GM23338 (cell line): ENCODE measurements at regions not wholly inside any gene's neighbourhood (a gene's known extent, or its start where the extent isn't known, plus 50 kb on each side); places are given as distances from the start of the nearest gene placed in this dataset.

Source experiments
- ATAC-seq: fragments of 200-7000 bp; cut with Tn5 transposase; 3 replicates; pipeline ENCODE4 v1.9.1; 2020
- DNase-seq: peaks from one replicate; pipeline ENCODE4 v3.0.0-alpha.2; 2015; ENCODE audit warnings: low spot score
- H2AFZ ChIP-seq: fragments of 200-600 bp; sonication (generic); 2 replicates; pipeline ENCODE4 v1.8.0; 2016; ENCODE audit warnings: antibody characterized with exemption, mild to moderate bottlenecking, moderate library complexity
- H3F3A ChIP-seq: fragments of 200-600 bp; sonication (generic); replicated peaks from 2 replicates; pipeline ENCODE4 v1.8.0; 2017; ENCODE audit warnings: antibody characterized with exemption, mixed run types, low read depth
- H3K27ac ChIP-seq: fragments of 200-600 bp; sonication (generic); 2 replicates; pipeline ENCODE4 v1.6.1; 2016; ENCODE audit warnings: low read depth
- H3K27me3 ChIP-seq: fragments of 200-600 bp; sonication (generic); 2 replicates; pipeline ENCODE4 v1.8.0; 2016; ENCODE audit warnings: mild to moderate bottlenecking, mixed run types, moderate library complexity; ENCODE audit not compliant: insufficient read depth
- H3K36me3 ChIP-seq: fragments of 200-600 bp; sonication (generic); 2 replicates; pipeline ENCODE4 v1.8.0; 2016; ENCODE audit warnings: mild to moderate bottlenecking; ENCODE audit not compliant: insufficient read depth
- H3K4me1 ChIP-seq: fragments of 200-600 bp; sonication (generic); 2 replicates; pipeline ENCODE4 v1.8.0; 2016; ENCODE audit warnings: mild to moderate bottlenecking, moderate library complexity; ENCODE audit not compliant: insufficient read depth
- H3K4me2 ChIP-seq: fragments of 200-600 bp; sonication (generic); 2 replicates; pipeline ENCODE4 v1.7.1; 2017; ENCODE audit warnings: mixed run types
- H3K4me3 ChIP-seq: fragments of 200-600 bp; sonication (generic); 2 replicates; pipeline ENCODE4 v1.6.1; 2016; ENCODE audit warnings: mixed run types
- H3K79me2 ChIP-seq: fragments of 200-600 bp; sonication (generic); replicated peaks from 2 replicates; pipeline ENCODE4 v1.8.0; 2017; ENCODE audit warnings: mild to moderate bottlenecking; ENCODE audit not compliant: insufficient read depth
- H3K9me2 ChIP-seq: fragments of 200-600 bp; sonication (generic); 2 replicates; pipeline ENCODE4 v1.8.0; 2017; ENCODE audit not compliant: insufficient read depth
- H4K20me1 ChIP-seq: fragments of 200-600 bp; sonication (generic); replicated peaks from 2 replicates; pipeline ENCODE4 v1.8.0; 2017; ENCODE audit warnings: mild to moderate bottlenecking; ENCODE audit not compliant: insufficient read depth
- H3K27ac Mint-ChIP-seq: 2 replicates; pipeline ENCODE4 v1.8.0; 2020; ENCODE audit warnings: inconsistent platforms, mild to moderate bottlenecking, moderate library complexity, mixed read lengths
- H3K27me3 Mint-ChIP-seq: 3 replicates; pipeline ENCODE4 v1.8.0; 2022; ENCODE audit warnings: low read depth, mild to moderate bottlenecking, moderate library complexity, mixed read lengths, inconsistent platforms; ENCODE audit not compliant: insufficient read depth, poor library complexity
- H3K36me3 Mint-ChIP-seq: 3 replicates; pipeline ENCODE4 v1.8.0; 2021; ENCODE audit warnings: low read depth, mild to moderate bottlenecking, inconsistent platforms, moderate library complexity, mixed read lengths
- H3K4me1 Mint-ChIP-seq: 3 replicates; pipeline ENCODE4 v1.8.0; 2020; ENCODE audit warnings: mild to moderate bottlenecking, inconsistent platforms, mixed read lengths
- H3K4me3 Mint-ChIP-seq: 3 replicates; pipeline ENCODE4 v1.8.0; 2021; ENCODE audit warnings: moderate library complexity, mild to moderate bottlenecking, inconsistent platforms, mixed read lengths
- H3K9me3 Mint-ChIP-seq: 3 replicates; pipeline ENCODE4 v1.8.0; 2020; ENCODE audit warnings: moderate library complexity, mild to moderate bottlenecking, inconsistent platforms, mixed read lengths
- CREB1 ChIP-seq: fragments of 250-450 bp; sonication (Bioruptor Pico); IDR thresholded peaks from 2 replicates; pipeline ENCODE4 v1.5.0; 2020; ENCODE audit warnings: low read depth, mild to moderate bottlenecking, moderate library complexity
- ETS1 ChIP-seq: IDR thresholded peaks from 2 replicates; pipeline ENCODE4 v1.6.1; 2016; ENCODE audit warnings: antibody characterized with exemption
- NANOG ChIP-seq: IDR thresholded peaks from 2 replicates; pipeline ENCODE4 v1.6.1; 2016; ENCODE audit warnings: antibody characterized with exemption, borderline replicate concordance
- STAT1 ChIP-seq: IDR thresholded peaks from one replicate; pipeline ENCODE4 v1.6.1; 2016; ENCODE audit warnings: antibody characterized with exemption; ENCODE audit not compliant: unreplicated experiment
- ZNF114 ChIP-seq: fragments of 250-450 bp; sonication (Bioruptor Pico); IDR thresholded peaks from 2 replicates; pipeline ENCODE4 v1.5.0; 2020; ENCODE audit warnings: mild to moderate bottlenecking, moderate library complexity
- ZNF331 ChIP-seq: fragments of 250-450 bp; sonication (Bioruptor Pico); IDR thresholded peaks from 2 replicates; pipeline ENCODE4 v1.5.0; 2020; ENCODE audit warnings: low read depth, mild to moderate bottlenecking, moderate library complexity
- TF ChIP-seq, protein P1 (sequence below): IDR thresholded peaks from one replicate; pipeline ENCODE4 v1.6.1; 2018; ENCODE audit warnings: antibody characterized with exemption; ENCODE audit not compliant: unreplicated experiment

DNA sequence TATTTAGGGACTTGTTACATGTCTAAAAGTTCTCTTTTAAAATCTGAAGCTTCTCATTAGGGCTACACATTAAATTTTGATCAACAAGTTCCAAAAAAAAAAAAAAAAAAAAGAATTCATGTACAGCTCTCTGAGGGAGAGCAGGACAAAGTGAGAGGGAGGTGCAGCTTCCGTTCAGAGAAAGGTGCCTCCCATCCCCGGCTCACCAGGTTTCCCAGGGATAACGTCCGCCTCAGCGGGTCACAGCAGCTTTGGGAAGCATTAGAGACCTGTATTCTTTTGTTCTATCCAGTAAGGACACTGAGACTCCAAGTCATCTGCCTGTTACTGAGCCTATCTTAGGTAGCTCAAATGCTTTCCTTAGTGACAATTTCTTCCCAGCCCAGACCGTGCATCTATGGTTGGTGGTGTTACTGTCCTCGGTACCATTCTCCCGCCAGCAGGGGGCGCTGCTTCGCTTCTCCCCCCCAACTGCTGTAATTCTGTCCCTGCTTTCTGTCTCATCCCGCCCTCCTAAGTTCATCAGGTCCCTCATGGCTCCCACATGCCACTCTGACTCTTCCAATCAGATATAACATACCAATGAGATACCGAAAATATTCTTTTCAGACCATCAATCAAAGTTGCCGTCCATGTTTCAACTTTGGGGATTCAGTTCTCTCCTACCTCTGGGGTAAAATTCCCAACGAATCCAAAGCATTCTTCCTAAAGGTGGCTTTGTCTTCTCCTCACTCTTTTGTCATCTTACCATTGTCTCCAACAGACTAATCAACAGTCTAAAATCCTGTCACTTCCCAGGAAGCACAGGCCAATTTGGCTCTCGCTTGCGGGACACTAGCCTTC, 466.5 kb downstream of the METTL4 start (continued):
- no peak for TF ChIP-seq ETS1

DNA sequence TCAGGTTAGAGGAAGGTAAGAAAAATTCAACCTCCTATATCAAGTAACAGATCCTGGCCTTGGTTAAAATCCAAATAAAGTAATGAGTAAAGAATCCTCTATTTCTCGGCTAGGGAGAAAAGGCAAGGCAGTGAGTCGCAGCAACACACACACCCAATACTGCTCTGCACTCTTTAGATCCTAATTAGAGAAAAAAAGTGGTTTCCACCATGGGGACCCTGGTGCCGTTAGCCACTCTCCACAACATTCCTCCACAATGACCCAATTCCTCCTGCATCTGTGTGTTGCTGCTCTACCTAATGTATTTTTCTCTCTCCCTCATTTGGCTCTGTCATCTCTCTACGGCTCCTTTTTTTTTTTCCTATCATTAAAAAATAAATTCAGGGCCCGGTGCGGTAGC, 462.7 kb downstream of the METTL4 start:
- no peak overlapping the region for H3K4me2 ChIP-seq
- H3K36me3 ChIP-seq: no peaks in the 10 kb centered on the region
- Mint-ChIP-seq H3K27me3 (no peaks in the 10 kb centered on the region), H3K4me3 (no peak overlapping the region), H3K9me3 (no peaks in the 10 kb centered on the region), H3K36me3 (no peaks in the 10 kb centered on the region), H3K27ac (no peak overlapping the region), H3K4me1 (no peaks in the 10 kb centered on the region; the same call in 1 of the 3 replicates)
- H2AFZ ChIP-seq: no peak overlapping the region
- ATAC-seq (no peak), DNase-seq (no peak)
- no peaks in the 10 kb centered on the region for H3K27me3 ChIP-seq
- H3K4me1 ChIP-seq: no peaks in the 10 kb centered on the region
- H3K4me3 ChIP-seq: no peak overlapping the region
- no peaks in the 10 kb centered on the region for H3F3A ChIP-seq
- H3K9me2 ChIP-seq: no peaks in the 10 kb centered on the region
- H4K20me1 ChIP-seq: no peaks in the 10 kb centered on the region
- TF ChIP-seq, protein P1, sequence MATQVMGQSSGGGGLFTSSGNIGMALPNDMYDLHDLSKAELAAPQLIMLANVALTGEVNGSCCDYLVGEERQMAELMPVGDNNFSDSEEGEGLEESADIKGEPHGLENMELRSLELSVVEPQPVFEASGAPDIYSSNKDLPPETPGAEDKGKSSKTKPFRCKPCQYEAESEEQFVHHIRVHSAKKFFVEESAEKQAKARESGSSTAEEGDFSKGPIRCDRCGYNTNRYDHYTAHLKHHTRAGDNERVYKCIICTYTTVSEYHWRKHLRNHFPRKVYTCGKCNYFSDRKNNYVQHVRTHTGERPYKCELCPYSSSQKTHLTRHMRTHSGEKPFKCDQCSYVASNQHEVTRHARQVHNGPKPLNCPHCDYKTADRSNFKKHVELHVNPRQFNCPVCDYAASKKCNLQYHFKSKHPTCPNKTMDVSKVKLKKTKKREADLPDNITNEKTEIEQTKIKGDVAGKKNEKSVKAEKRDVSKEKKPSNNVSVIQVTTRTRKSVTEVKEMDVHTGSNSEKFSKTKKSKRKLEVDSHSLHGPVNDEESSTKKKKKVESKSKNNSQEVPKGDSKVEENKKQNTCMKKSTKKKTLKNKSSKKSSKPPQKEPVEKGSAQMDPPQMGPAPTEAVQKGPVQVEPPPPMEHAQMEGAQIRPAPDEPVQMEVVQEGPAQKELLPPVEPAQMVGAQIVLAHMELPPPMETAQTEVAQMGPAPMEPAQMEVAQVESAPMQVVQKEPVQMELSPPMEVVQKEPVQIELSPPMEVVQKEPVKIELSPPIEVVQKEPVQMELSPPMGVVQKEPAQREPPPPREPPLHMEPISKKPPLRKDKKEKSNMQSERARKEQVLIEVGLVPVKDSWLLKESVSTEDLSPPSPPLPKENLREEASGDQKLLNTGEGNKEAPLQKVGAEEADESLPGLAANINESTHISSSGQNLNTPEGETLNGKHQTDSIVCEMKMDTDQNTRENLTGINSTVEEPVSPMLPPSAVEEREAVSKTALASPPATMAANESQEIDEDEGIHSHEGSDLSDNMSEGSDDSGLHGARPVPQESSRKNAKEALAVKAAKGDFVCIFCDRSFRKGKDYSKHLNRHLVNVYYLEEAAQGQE: no peak
- TF ChIP-seq STAT1 (no peak), CREB1 (no peak), NANOG (no peak), ZNF331 (no peak), ZNF114 (CRISPR knock-in tag) (no peak), ETS1 (no peak)
- no peaks in the 10 kb centered on the region for H3K79me2 ChIP-seq
- no peak overlapping the region for H3K27ac ChIP-seq
